Lung (tissue), 11 donors: ENCODE measurements at regions not wholly inside any gene's neighbourhood (a gene's known extent, or its start where the extent isn't known, plus 50 kb on each side); places are given as distances from the start of the nearest gene placed in this dataset.

Source experiments
- ATAC-seq: fragments of 200-7000 bp; cut with Tn5 transposase; one replicate; pipeline ENCODE4 v1.9.1; 2020; ENCODE audit warnings: moderate number of reproducible peaks; ENCODE audit not compliant: insufficient read depth, low FRiP score
- DNase-seq, 3 donors: peaks; one replicate each; pipeline ENCODE4 v3.0.0-alpha.2; 2013 to 2017
- H3K27ac ChIP-seq, 2 donors: one replicate each; pipeline ENCODE4 v1.5.1; 2013; ENCODE audit warnings: mild to moderate bottlenecking in 2 of 2, moderate library complexity in 2 of 2, control low read depth in 1 of 2, inconsistent platforms in 1 of 2, low read depth in 1 of 2, low read length in 1 of 2
- H3K27me3 ChIP-seq, 3 donors: one replicate each; pipeline ENCODE4 v1.5.1; 2013; ENCODE audit warnings: low read length in 2 of 3; ENCODE audit not compliant: control insufficient read depth in 3 of 3, insufficient read depth in 3 of 3
- H3K36me3 ChIP-seq, 4 donors: one replicate each; pipeline ENCODE4 v1.5.1; 2013; ENCODE audit warnings: low read length in 4 of 4, mild to moderate bottlenecking in 1 of 4, moderate library complexity in 1 of 4; ENCODE audit not compliant: control insufficient read depth in 4 of 4, insufficient read depth in 4 of 4
- H3K4me1 ChIP-seq, 5 donors: one replicate each; pipeline ENCODE4 v1.5.1; 2013; ENCODE audit warnings: low read length in 5 of 5, mild to moderate bottlenecking in 2 of 5, moderate library complexity in 1 of 5; ENCODE audit not compliant: control insufficient read depth in 5 of 5, insufficient read depth in 5 of 5
- H3K4me3 ChIP-seq: one replicate; pipeline ENCODE4 v1.5.1; 2013; ENCODE audit warnings: mild to moderate bottlenecking, control low read depth, moderate library complexity
- H3K9ac ChIP-seq, 2 donors: one replicate each; pipeline ENCODE4 v1.5.1; 2013; ENCODE audit warnings: low read length in 2 of 2, control low read depth in 1 of 2; ENCODE audit not compliant: insufficient read depth in 1 of 2
- H3K9me3 ChIP-seq, 4 donors: one replicate each; pipeline ENCODE4 v1.5.1; 2013; ENCODE audit warnings: low read length in 3 of 4, mild to moderate bottlenecking in 1 of 4, moderate library complexity in 1 of 4; ENCODE audit not compliant: control insufficient read depth in 4 of 4, insufficient read depth in 3 of 4
- WGBS, 2 donors: extraction: QIAGEN DNeasy Blood & Tissue Kit; methylation state at CpG; one replicate each; pipeline ENCODE4 v1.1.7; 2013; 5-methylcytosine and 5-hydroxymethylcytosine counted together
- TF ChIP-seq, protein P1 (sequence below): IDR thresholded peaks from 2 replicates; pipeline ENCODE4 v1.5.1; 2012; ENCODE audit warnings: mild to moderate bottlenecking; ENCODE audit errors: control extremely low read depth, extremely low read depth
- donor health status: control.
- donor health status: control.
- donor health status: Bipolar disorder and iron deficiency.
- donor health status: healthy.
- donor health status: DM: yes; HTN: yes; CAD: no.

DNA sequence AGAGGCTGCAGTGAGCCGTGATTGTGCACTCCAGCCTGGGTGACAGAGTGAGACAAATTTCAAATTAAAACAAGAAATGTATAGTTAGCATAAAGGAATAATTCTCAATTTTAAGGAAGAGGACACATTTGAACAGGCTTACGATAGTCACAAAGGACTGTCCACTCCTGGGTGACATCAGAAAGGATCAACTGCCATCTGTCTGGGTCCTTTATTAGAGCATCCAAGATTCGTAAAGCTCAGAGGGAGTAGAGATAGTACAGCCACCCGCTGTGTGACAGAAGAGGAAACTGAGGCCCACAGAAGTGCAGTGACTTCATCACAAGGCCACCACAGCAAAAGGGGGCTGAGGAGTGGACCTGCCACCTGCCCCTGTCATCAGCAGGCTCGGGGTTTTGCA is 149.3 kb upstream of the RBPJ start:
- 87 to 94% methylated on average over 5 of the region's 5 CpGs for WGBS, 2 donors
- no peak overlapping the region for H3K27ac ChIP-seq
- no peaks in the 10 kb centered on the region for H3K9me3 ChIP-seq
- no peak for ATAC-seq
- DNase-seq: no peak
- no peaks in the 10 kb centered on the region for H3K27me3 ChIP-seq
- no peaks in the 10 kb centered on the region for H3K36me3 ChIP-seq
- no peak overlapping the region for H3K9ac ChIP-seq
- no peak overlapping the region for H3K4me3 ChIP-seq
- TF ChIP-seq, protein P1, sequence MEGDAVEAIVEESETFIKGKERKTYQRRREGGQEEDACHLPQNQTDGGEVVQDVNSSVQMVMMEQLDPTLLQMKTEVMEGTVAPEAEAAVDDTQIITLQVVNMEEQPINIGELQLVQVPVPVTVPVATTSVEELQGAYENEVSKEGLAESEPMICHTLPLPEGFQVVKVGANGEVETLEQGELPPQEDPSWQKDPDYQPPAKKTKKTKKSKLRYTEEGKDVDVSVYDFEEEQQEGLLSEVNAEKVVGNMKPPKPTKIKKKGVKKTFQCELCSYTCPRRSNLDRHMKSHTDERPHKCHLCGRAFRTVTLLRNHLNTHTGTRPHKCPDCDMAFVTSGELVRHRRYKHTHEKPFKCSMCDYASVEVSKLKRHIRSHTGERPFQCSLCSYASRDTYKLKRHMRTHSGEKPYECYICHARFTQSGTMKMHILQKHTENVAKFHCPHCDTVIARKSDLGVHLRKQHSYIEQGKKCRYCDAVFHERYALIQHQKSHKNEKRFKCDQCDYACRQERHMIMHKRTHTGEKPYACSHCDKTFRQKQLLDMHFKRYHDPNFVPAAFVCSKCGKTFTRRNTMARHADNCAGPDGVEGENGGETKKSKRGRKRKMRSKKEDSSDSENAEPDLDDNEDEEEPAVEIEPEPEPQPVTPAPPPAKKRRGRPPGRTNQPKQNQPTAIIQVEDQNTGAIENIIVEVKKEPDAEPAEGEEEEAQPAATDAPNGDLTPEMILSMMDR: no peak
- H3K4me1 ChIP-seq: peaks cover 0 to 12% (median 7%) of the 10 kb centered on the region in 5 donors

DNA sequence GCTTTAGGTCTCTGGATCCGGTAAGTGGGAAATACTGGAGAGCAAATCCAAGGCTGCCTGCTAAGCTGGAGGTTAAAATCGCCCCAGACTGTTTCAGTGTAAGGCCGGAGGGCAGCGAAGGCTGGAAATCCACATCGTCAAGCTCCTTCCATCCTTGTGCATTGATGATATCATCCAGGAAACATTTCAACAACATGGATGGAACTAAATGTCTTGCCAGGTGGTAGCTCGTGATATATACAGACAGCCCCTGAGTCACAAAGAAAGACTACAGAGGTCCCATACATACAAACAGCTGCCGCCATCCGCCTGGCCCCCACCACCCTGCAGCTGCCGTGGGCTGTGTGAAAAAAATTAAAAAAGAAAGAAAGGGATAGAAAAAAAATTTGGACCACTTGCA is 148.9 kb upstream of the RBPJ start:
- peak in 2 of 3 donors; percentile 37 to 50 for DNase-seq

DNA sequence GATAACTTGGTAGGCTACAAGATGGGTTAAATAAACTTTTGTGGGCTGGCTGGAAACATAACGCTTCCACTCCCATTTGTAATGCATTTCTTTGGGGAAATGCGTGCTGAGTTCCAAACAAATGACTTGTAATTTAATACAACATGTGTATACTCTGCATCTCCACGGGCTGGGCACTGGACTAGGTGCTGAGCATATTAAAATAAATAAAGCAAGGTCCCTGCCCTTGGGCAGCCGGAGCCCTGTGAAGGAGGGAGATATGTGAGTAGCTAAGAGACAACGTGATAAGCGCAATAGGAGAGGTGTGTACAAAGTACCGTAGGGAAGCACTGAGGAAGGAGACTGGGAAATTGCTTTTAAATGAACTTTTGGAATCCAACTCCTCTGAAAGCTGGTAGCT is 147.2 kb upstream of the RBPJ start:
- H3K27me3 ChIP-seq: no peaks in the 10 kb centered on the region
- ATAC-seq (no peak), DNase-seq (peak in 1 of 3 donors; percentile 25)
- H3K9ac ChIP-seq: no peak overlapping the region
- H3K4me1 ChIP-seq: peaks cover 0 to 16% (median 9%) of the 10 kb centered on the region in 5 donors
- 41 to 65% methylated on average over 7 of the region's 7 CpGs for WGBS, 2 donors
- H3K27ac ChIP-seq: no peak overlapping the region
- H3K4me3 ChIP-seq: no peak overlapping the region
- TF ChIP-seq, protein P1: no peak
- no peaks in the 10 kb centered on the region for H3K36me3 ChIP-seq
- no peaks in the 10 kb centered on the region for H3K9me3 ChIP-seq

More for the DNA sequence above, 148.9 kb upstream of the RBPJ start:
- no peak overlapping the region for H3K27ac ChIP-seq
- ATAC-seq: no peak
- TF ChIP-seq, protein P1: no peak
- peaks cover 0 to 16% (median 9%) of the 10 kb centered on the region in 5 donors for H3K4me1 ChIP-seq
- no peaks in the 10 kb centered on the region for H3K36me3 ChIP-seq
- no peak overlapping the region for H3K4me3 ChIP-seq
- 63 to 77% methylated on average over 9 of the region's 9 CpGs for WGBS, 2 donors
- H3K9me3 ChIP-seq: no peaks in the 10 kb centered on the region
- H3K9ac ChIP-seq: no peak overlapping the region
- H3K27me3 ChIP-seq: no peaks in the 10 kb centered on the region

DNA sequence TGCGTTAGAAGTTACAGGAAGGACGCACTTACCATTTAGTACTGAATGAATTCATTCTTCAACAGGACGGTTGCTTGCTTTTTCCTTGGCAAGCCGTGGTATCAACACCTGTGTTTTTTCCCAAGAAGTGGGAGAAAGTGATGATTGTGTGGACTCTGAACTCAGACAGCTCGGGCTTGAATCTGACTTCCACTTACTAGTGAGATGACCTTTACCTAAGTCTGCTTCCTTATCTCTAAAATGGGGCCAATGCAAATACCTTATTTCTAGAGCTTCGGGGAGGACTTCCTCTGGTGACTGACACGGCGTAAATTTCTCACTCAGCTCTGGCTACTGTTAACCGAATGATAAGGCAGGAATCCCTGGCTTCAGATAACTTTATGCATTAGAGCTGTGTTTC is 146.8 kb upstream of the RBPJ start:
- Histone ChIP-seq H3K4me1 (peaks cover 0 to 16% (median 9%) of the 10 kb centered on the region in 5 donors), H3K4me3 (no peak overlapping the region), H3K27ac (no peak overlapping the region), H3K9ac (no peak overlapping the region), H3K9me3 (no peaks in the 10 kb centered on the region), H3K27me3 (no peaks in the 10 kb centered on the region), H3K36me3 (no peaks in the 10 kb centered on the region)
- DNase-seq (peak in 1 of 3 donors; percentile 23), ATAC-seq (no peak)
- 43 to 56% methylated on average over 9 of the region's 9 CpGs for WGBS, 2 donors
- TF ChIP-seq, protein P1: no peak
